ENCODE measurements at regions not wholly inside any gene's neighbourhood (a gene's known extent, or its start where the extent isn't known, plus 50 kb on each side); places are given as distances from the start of the nearest gene placed in this dataset.

GRCh38 chr18:38297910-38298309 lies 732.3 kb upstream of the CELF4 start:
- no peak for ATAC-seq
- H3K27ac Mint-ChIP-seq, result no peak overlapping the region

More at GRCh38 chr18:38297910-38298309, 732.3 kb upstream of the CELF4 start:
- Histone ChIP-seq H3F3A (replicated peaks; ENCODE audit: low read depth) (no peaks in the 10 kb centered on the region), H3K27ac (ENCODE audit: low read depth) (no peak overlapping the region), H3K27me3 (ENCODE audit: insufficient read depth) (no peaks in the 10 kb centered on the region), H3K9me2 (ENCODE audit: insufficient read depth) (peaks cover 5% of the 10 kb centered on the region; the same call in 1 of the 2 replicates), H3K4me3 (no peak overlapping the region), H3K4me2 (no peak overlapping the region), H3K36me3 (ENCODE audit: insufficient read depth) (no peaks in the 10 kb centered on the region), H3K4me1 (ENCODE audit: insufficient read depth) (no peaks in the 10 kb centered on the region), H3K79me2 (replicated peaks; ENCODE audit: insufficient read depth) (no peaks in the 10 kb centered on the region), H4K20me1 (replicated peaks; ENCODE audit: insufficient read depth) (no peaks in the 10 kb centered on the region; the same call in 1 of the 2 replicates), H2AFZ (peak overlapping the region; percentile 12; the same call in 1 of the 2 replicates)
- DNase-seq (ENCODE audit: low spot score), result no peak
- Mint-ChIP-seq H3K27me3 (ENCODE audit: insufficient read depth, low read depth, poor library complexity) (peaks cover 1% of the 10 kb centered on the region), H3K36me3 (ENCODE audit: low read depth) (no peaks in the 10 kb centered on the region; the same call in 2 of the 3 replicates), H3K4me1 (no peaks in the 10 kb centered on the region), H3K9me3 (peaks cover 5% of the 10 kb centered on the region), H3K4me3 (no peak overlapping the region)
- TF ChIP-seq ZNF462 (CRISPR knock-in tag; IDR thresholded peaks at IDR 0.05) (no peak), JUNB (IDR thresholded peaks at IDR 0.05; ENCODE audit: unreplicated experiment) (no peak), ETS1 (IDR thresholded peaks at IDR 0.05) (no peak), ZNF331 (CRISPR knock-in tag; IDR thresholded peaks at IDR 0.05; ENCODE audit: low read depth) (no peak), EZH2phosphoT487 (IDR thresholded peaks at IDR 0.05; ENCODE audit: unreplicated experiment) (no peak), EZH2 (IDR thresholded peaks at IDR 0.05; ENCODE audit: low read depth, unreplicated experiment) (no peak), ZNF114 (CRISPR knock-in tag; IDR thresholded peaks at IDR 0.05) (no peak), CREB1 (CRISPR knock-in tag; IDR thresholded peaks at IDR 0.05; ENCODE audit: low read depth) (no peak), CTCF (conservative IDR thresholded peaks at IDR 0.05; ENCODE audit: low read depth in 2 of 2) (no peak), NANOG (IDR thresholded peaks at IDR 0.05; ENCODE audit: borderline replicate concordance) (no peak), STAT1 (IDR thresholded peaks at IDR 0.05; ENCODE audit: unreplicated experiment) (no peak)

Measured in GM23338 (cell line).